ENCODE measurements at regions not wholly inside any gene's neighbourhood (a gene's known extent, or its start where the extent isn't known, plus 50 kb on each side); places are given as distances from the start of the nearest gene placed in this dataset.

- no peak for DNase-seq (ENCODE audit: low spot score)
Observed at GRCh38 chr22:44423556-44424358, 74.3 kb downstream of the RTL6 start.

GRCh38 chr22:44422746-44423380 is 75.2 kb downstream of the RTL6 start:
- DNase-seq (ENCODE audit: low spot score), result no peak

GRCh38 chr22:44419429-44419828 is 78.6 kb downstream of the RTL6 start:
- DNase-seq (ENCODE audit: low spot score), result peak; percentile 10

DNA sequence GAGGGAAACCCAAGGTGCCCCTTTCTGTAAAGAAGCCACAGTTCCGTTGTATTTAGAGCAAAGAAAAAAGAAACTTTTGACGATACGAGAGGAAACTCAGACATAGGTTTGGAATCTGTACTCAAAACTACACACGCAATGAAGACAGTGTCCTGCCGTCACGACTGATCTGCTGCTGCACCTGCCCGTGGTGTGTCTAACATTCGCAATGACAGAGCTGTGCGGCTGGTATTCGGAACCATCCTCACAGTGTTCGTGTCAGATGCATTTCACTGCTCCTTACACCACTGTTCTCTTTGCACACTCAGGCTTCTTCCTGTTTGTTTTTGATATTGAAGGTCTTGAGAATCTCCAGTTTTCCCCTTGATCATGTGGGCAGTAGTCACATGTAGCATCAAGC is 84.8 kb downstream of the RTL6 start:
- no peak for DNase-seq (ENCODE audit: low spot score)

- DNase-seq (ENCODE audit: low spot score), result no peak
Observed at GRCh38 chr22:44412136-44412731, 85.8 kb downstream of the RTL6 start.

GRCh38 chr22:44411226-44412135 is 86.6 kb downstream of the RTL6 start:
- no peak for DNase-seq (ENCODE audit: low spot score)

- DNase-seq (ENCODE audit: low spot score), result no peak
Observed at GRCh38 chr22:44410451-44410991, 87.5 kb downstream of the RTL6 start.

DNA sequence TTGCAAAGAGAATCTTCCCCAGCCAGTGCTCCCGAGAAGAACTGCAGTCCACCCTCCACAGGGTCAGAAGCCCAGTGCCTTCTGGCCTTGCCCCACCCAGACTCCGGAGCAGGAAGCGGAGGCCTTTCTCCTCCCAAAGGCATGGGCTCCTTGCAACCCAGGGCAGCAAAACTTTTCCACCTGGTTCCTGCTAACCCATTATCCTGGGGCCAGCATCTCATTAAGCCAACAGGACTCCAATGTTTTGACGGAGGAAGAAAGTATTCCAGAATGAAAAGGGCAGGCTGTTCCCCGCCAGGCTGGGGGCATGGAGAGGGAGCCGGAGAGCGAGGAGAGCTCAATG is 88.1 kb downstream of the RTL6 start:
- DNase-seq (ENCODE audit: low spot score), result no peak

GRCh38 chr22:44409211-44409973 is 88.6 kb downstream of the RTL6 start:
- no peak for DNase-seq (ENCODE audit: low spot score)

- DNase-seq (ENCODE audit: low spot score), result no peak
Observed at GRCh38 chr22:44408829-44409192, 89.2 kb downstream of the RTL6 start.

DNA sequence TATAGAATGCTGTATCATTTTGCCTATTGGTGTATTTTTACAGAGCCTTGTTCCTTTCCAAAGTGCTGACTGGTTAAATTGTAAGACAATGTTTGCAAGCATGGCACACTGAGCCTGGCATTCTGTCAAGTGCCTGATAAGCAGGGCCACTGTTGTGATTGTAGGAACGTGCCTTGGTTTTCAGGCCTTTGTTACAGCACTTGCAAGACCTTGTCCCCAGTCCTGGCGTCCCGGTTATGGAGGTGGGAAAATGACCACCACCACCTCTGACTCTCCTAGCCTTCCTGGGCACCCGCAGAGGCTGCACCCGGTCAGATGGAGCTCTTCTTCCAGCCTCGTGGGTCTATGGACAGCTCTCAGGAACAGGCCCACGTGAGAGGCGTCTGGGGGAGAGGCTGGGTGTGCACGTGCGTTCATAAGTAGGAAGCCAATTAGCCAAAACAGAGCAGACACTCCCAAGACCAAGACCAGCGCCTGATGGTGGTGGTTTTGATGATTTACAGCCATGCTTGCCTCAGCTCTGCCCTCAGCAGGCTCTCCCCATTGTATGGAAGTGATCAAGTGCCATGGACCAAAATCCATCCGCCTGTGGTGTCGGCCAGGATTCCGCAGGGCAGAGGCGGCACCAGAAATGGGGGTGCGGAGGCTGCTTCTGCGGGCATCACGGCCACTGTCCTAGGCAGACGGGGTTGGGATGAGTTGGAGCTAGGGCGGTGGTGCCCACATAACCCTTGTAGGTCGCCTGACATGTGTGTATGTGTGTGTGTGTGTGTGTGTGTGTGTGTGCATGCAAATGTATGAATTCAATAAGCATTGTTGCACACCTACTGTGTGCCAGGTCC is 89.8 kb downstream of the RTL6 start:
- no peak for DNase-seq (ENCODE audit: low spot score)

- no peak for DNase-seq (ENCODE audit: low spot score)
Observed at GRCh38 chr22:44407171-44407986, 90.7 kb downstream of the RTL6 start.

DNA sequence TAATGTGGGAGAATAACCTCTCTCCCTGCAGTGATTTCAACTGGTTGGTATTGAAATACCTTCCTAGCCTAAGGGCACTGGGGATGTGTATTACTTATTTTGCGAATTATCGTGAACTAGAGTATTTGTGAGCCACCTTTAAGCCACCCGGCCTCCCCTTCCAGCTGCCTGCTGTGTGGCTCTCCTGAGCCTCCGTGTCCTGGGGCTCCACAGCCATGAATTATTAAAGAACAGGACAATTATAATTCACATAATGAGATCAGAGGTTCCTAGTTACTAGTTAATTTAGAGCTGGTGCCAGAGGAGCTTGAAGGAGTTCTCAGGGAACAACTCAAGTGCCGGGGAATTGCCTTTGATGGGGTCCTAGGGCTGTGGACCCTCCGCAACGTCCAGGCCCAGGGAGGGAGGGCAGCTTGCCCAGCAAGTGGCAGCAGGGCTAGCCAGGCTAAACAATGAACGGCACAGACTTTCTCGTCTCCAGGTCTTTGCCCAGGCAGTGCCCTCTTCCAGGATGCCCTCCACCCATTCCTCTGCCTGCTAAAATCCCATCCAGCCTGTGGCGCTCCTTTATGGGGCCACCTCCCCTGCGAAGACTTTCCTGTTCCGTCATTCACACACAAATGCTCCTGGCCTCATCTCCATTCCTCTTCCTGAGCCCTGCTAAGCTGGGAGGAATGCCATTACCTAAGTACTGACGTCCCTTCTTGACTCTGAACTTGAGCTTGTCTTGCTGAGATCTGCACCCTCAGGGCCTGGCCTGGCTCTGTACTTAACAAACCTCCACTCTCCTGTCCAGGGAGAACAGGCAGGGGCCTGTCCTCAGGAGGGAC is 91.5 kb downstream of the RTL6 start:
- DNase-seq (ENCODE audit: low spot score), result no peak

DNA sequence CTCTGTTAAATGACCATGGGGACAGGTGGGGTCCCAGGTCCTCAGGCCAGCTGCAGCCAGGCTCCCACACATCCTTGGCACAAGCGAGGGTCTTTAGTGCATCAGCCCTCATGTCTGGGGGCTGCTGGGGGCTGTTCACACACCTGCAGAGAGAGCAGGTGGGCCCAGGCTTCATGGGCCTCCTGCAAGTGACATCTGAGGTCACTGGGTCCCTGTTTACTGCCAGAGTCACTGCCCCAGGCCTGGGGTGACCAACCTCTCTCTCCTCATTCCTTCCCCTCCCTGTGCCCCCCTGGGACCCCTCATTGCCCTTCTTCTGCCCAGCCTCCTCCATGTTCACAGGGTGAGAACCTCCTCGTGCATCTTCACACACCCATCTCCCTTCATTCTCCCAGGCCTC is 92.4 kb downstream of the RTL6 start:
- DNase-seq (ENCODE audit: low spot score), result no peak

DNA sequence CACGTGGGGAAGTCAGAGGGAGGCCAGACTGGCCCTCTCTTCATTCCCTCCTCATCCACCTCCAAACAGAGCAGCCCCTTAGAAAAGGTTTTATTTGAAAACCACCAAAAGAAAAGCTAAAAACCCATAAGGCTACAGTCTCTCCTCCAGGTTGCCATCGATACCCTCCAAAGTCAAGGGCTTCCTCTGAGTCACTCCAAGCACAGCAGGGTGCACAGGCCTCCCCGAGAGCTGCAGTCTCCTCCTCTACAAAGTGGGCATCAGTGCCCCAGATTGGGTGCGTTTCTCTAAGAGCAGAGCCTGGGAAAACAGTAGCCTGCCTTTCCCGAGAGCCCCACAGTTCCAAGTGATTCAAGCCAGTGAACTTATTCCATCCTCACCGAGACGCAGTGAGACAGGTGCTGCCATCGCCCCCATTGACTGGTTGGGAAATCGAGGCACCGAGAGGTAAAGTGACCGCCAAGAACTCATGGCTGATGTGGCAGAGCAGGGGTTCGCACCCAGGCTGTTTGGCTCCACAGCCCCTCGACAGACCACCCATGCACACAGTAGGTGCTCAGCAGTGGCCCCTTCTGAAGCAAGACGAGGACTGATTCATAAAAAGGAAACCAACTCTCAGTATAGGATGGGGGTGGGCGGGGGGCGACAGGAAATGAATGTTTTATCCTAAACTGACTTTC is 91.7 kb upstream of the SHISAL1 start:
- DNase-seq (ENCODE audit: low spot score), result no peak

GRCh38 chr22:44403602-44404329 is 91.0 kb upstream of the SHISAL1 start:
- DNase-seq (ENCODE audit: low spot score), result no peak

DNA sequence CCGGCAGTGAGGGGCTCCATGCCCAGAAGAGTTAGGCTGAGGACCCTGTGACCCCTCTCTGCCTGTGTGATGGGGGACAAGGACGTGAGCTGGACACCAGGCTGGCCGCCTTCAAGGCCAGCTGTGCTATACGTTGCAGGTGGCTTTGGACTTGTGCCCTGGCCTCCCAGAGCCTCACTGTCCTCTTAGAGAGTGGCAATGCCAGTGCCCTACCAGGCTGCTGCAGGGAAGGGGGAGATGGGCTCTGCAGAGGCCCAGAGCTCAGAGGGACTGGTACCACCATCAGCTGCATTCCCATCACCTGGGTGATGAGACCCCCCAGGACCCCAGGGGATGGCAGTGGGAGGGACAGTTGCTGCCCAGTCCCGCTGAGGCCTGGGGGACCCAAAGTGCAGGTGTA is 90.4 kb upstream of the SHISAL1 start:
- DNase-seq (ENCODE audit: low spot score), result no peak

Data from kidney tubule cell (primary cell).